GM06990 (cell line): ENCODE measurements at regions not wholly inside any gene's neighbourhood (a gene's known extent, or its start where the extent isn't known, plus 50 kb on each side); places are given as distances from the start of the nearest gene placed in this dataset.
"Not testable (repeated sequence)": the region's sequence is repeated elsewhere in the genome, so short reads cannot be mapped to it uniquely, and the experiment has no call there.

Experiments used
- DNase-seq: peaks from one replicate; pipeline ENCODE4 v3.0.0-alpha.2; 2011; ENCODE audit not compliant: insufficient read length; ENCODE audit errors: extremely low read depth
- H3K27me3 ChIP-seq: replicated peaks from 2 replicates; pipeline ENCODE4 v1.6.0; 2011; ENCODE audit warnings: low read length; ENCODE audit not compliant: control insufficient read depth, insufficient read depth
- H3K36me3 ChIP-seq: 2 replicates; pipeline ENCODE4 v1.5.1; 2011; ENCODE audit warnings: low read length; ENCODE audit not compliant: control insufficient read depth, insufficient read depth
- H3K4me3 ChIP-seq: replicated peaks from 2 replicates; pipeline ENCODE4 v1.5.1; 2011; ENCODE audit warnings: low read depth, mild to moderate bottlenecking, control low read depth, low read length
- TF ChIP-seq, protein P1 (sequence below): IDR thresholded peaks from 2 replicates; pipeline ENCODE4 v1.5.1; 2011; ENCODE audit warnings: low read length, control low read depth, mild to moderate bottlenecking, inconsistent platforms; ENCODE audit not compliant: insufficient read depth, poor library complexity, severe bottlenecking

DNA sequence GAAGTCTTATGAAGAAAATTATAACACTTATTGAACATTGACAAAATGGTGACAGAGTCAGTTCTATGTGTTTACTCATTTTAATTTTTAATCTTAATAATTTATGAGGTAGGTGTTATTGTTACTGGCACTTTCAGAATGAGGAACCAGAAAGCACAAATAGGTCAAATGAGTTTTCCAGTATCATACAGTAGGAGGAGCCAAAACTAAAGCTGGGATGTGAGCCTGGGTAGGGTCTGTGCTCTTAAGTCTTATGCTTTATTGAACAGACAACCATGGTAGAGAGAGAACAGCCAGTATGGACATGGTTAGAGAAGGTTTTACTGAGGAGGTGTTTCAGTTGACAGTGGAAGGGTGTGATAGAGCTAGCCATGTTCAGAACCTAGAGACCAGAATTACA, 775.7 kb downstream of the TMTC2 start:
- no peak for DNase-seq
- Histone ChIP-seq H3K27me3 (no peaks in the 10 kb centered on the region), H3K36me3 (no peaks in the 10 kb centered on the region), H3K4me3 (no peak overlapping the region)
- TF ChIP-seq, protein P1, sequence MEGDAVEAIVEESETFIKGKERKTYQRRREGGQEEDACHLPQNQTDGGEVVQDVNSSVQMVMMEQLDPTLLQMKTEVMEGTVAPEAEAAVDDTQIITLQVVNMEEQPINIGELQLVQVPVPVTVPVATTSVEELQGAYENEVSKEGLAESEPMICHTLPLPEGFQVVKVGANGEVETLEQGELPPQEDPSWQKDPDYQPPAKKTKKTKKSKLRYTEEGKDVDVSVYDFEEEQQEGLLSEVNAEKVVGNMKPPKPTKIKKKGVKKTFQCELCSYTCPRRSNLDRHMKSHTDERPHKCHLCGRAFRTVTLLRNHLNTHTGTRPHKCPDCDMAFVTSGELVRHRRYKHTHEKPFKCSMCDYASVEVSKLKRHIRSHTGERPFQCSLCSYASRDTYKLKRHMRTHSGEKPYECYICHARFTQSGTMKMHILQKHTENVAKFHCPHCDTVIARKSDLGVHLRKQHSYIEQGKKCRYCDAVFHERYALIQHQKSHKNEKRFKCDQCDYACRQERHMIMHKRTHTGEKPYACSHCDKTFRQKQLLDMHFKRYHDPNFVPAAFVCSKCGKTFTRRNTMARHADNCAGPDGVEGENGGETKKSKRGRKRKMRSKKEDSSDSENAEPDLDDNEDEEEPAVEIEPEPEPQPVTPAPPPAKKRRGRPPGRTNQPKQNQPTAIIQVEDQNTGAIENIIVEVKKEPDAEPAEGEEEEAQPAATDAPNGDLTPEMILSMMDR: no peak

DNA sequence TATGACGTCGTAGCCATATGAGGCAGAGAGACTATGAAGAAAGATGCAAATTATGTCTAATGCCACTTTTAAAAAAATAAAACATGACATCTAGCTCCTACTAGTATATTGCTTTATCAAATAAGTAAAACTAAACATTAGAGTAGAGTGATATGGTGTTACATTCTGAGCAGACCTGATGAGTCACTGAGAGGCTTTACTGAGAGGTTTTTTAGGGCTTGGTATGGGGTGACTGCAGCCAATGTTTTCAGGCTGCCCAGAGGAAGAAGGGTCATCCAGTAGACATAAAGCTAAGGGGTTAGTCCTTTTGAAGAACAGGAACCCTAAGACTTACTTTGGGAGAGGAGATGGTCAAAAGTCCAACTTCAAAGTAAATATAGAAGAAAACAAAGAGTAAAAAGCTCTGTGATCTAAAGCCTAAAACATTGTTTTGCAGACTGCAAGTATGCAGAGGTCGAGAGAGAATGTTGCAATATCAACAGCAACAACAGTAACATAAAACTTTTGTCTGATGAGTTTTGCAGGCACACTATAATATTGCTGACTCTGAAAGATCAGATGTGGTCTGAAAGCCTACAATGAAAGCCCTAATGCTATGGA, 774.7 kb downstream of the TMTC2 start:
- TF ChIP-seq, protein P1: no peak
- DNase-seq: no peak
- H3K36me3 ChIP-seq: no peaks in the 10 kb centered on the region
- H3K27me3 ChIP-seq: no peaks in the 10 kb centered on the region
- H3K4me3 ChIP-seq: no peak overlapping the region

DNA sequence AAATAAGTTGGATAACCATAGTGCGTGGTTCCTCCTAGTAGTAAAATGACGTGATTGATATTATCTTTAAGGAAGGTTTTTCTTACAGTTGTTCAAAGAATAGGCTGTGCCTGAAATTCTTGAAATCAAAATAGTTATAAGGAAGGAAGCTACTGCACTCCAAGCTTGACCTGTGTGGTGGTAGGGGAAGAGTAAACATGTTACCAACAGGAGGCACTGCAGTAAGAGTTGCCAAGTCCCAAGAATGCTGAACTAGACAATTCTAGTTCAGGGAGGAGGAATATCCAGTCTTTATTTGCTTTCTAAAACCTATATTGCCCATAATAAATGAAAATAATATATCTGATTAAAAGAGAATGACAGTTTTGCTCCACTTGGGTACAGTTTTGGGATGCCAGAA, 764.5 kb downstream of the TMTC2 start:
- TF ChIP-seq, protein P1: no peak
- H3K4me3 ChIP-seq: no peak overlapping the region
- no peaks in the 10 kb centered on the region for H3K27me3 ChIP-seq
- no peak for DNase-seq
- H3K36me3 ChIP-seq: no peaks in the 10 kb centered on the region

DNA sequence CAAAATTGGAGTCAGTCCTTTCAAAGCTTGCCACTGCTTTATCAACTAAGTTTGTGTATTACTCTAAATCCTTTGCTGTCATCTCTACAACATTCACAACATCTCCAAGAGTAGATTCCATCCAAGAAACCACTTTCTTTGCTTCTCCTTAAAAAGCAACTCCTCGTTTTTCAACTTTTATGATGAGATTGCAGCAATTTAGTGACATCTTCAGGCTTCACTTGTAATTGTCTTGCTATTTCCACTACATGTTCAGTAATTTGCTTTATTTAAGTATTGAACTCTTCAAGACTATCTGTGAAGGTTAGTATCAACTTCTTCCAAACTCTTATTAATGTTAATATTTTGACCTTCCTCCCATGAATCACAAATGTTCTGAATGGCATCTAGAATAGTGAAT, 747.9 kb downstream of the TMTC2 start:
- H3K27me3 ChIP-seq: no peaks in the 10 kb centered on the region
- no peak for DNase-seq
- H3K36me3 ChIP-seq: no peaks in the 10 kb centered on the region
- TF ChIP-seq, protein P1: no peak
- no peak overlapping the region for H3K4me3 ChIP-seq

DNA sequence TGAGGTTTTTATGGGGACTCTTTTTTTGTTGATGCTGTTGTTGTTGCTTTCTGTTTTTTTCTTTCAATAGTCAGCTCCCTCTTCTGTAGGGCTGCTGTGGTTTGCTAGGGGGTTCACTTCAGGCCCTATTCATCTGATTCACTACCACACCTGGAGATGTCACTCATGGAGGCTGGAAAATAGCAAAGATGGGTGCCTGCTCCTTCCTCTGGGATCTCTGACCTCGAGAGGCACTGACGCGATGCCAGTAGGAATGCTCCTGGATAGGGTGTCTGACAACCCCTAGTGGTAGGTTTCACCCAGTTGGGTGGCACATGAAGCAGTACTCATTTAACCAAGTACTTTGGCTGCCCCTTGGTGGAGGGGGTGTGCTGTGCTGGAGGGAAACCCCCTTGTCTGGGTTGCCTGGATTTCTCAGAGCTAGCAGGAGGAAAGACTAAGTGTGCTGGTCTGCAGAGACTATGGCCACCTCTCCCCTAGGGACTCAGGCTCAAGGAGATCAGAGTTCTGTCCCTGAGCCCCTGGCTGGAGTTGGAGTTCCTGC, 745.5 kb downstream of the TMTC2 start:
- no peaks in the 10 kb centered on the region for H3K27me3 ChIP-seq
- no peak overlapping the region for H3K4me3 ChIP-seq
- TF ChIP-seq, protein P1: no peak
- no peak for DNase-seq
- H3K36me3 ChIP-seq: no peaks in the 10 kb centered on the region

DNA sequence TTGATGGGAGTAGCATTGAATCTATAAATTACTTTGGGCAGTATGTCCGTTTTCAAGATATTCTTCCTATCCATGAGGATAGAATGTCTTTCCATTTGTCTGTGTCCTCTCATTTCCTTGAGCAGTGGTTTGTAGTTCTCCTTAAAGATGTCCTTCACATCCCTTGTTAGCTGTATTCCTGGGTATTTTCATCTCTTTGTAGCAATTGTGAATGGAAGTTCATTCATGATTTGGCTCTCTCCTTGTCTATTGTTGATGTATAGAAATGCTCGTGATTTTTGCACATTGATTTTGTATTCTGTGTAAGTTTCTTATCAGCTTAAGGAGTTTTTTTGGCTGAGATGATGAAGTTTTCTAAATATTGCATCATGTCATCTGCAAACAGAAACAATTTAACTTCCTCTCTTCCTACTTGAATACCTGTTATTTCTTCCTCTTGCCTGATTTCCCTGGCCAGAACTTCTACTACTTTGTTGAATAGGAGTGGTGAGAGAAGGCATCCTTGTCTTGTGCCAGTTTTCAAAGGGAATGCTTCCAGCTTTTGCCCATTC, 741.0 kb downstream of the TMTC2 start:
- DNase-seq, H3K36me3 ChIP-seq, H3K27me3 ChIP-seq, H3K4me3 ChIP-seq: not testable (repeated sequence)
